H9 (cell line): ENCODE measurements at regions not wholly inside any gene's neighbourhood (a gene's known extent, or its start where the extent isn't known, plus 50 kb on each side); places are given as distances from the start of the nearest gene placed in this dataset.

ENCODE experiments used
- DNase-seq: peaks from one replicate; pipeline ENCODE4 v3.0.0-alpha.2; 2017
- H2AFZ ChIP-seq: one replicate; pipeline ENCODE4 v1.6.1; 2013; ENCODE audit warnings: mild to moderate bottlenecking, low read length, control low read depth, moderate library complexity
- H2AK5ac ChIP-seq: 2 replicates; pipeline ENCODE4 v1.6.1; 2013; ENCODE audit warnings: low read length, control low read depth, mixed read lengths; ENCODE audit not compliant: insufficient read length
- H2BK120ac ChIP-seq: one replicate; pipeline ENCODE4 v1.6.1; 2013; ENCODE audit warnings: low read depth, mild to moderate bottlenecking, low read length, control low read depth, inconsistent platforms; ENCODE audit not compliant: poor library complexity, severe bottlenecking
- H2BK12ac ChIP-seq: 2 replicates; pipeline ENCODE4 v1.6.1; 2013; ENCODE audit warnings: low read length, control low read depth, mixed read lengths, low read depth; ENCODE audit not compliant: insufficient read length
- H2BK15ac ChIP-seq: 2 replicates; pipeline ENCODE4 v1.6.1; 2013; ENCODE audit warnings: low read depth, low read length, control low read depth
- H2BK20ac ChIP-seq: one replicate; pipeline ENCODE4 v1.6.1; 2013; ENCODE audit warnings: low read depth, mild to moderate bottlenecking, low read length, control low read depth, inconsistent platforms; ENCODE audit not compliant: poor library complexity, severe bottlenecking
- H2BK5ac ChIP-seq: 2 replicates; pipeline ENCODE4 v1.6.1; 2013; ENCODE audit warnings: low read length, control low read depth, mixed read lengths; ENCODE audit not compliant: insufficient read length
- H3K14ac ChIP-seq: 2 replicates; pipeline ENCODE4 v1.6.1; 2013; ENCODE audit warnings: low read length, control low read depth; ENCODE audit not compliant: insufficient read depth
- H3K18ac ChIP-seq: 2 replicates; pipeline ENCODE4 v1.6.1; 2013; ENCODE audit warnings: low read depth, mild to moderate bottlenecking, mixed read lengths, low read length, control low read depth; ENCODE audit not compliant: insufficient read length
- H3K23ac ChIP-seq: 2 replicates; pipeline ENCODE4 v1.6.1; 2013; ENCODE audit warnings: low read length, control low read depth, mixed read lengths, low read depth; ENCODE audit not compliant: insufficient read length
- H3K23me2 ChIP-seq: 2 replicates; pipeline ENCODE4 v1.6.1; 2013; ENCODE audit warnings: low read depth, mild to moderate bottlenecking, mixed read lengths, low read length, control low read depth; ENCODE audit not compliant: insufficient read length, poor library complexity, severe bottlenecking
- H3K27ac ChIP-seq: 2 replicates; pipeline ENCODE4 v1.5.1; 2013; ENCODE audit warnings: low read length, control low read depth, mixed read lengths, low read depth; ENCODE audit not compliant: insufficient read length
- H3K27me3 ChIP-seq: 2 replicates; pipeline ENCODE4 v1.6.1; 2013; ENCODE audit warnings: low read length, control low read depth, inconsistent platforms; ENCODE audit not compliant: insufficient read depth
- H3K4ac ChIP-seq: 2 replicates; pipeline ENCODE4 v1.6.1; 2013; ENCODE audit warnings: low read depth, mild to moderate bottlenecking, control low read depth, inconsistent platforms, low read length, moderate library complexity
- H3K4me1 ChIP-seq: 2 replicates; pipeline ENCODE4 v1.6.1; 2013; ENCODE audit warnings: low read length, control low read depth, inconsistent platforms; ENCODE audit not compliant: insufficient read depth
- H3K4me2 ChIP-seq: 2 replicates; pipeline ENCODE4 v1.6.1; 2013; ENCODE audit warnings: low read length, control low read depth, mixed read lengths; ENCODE audit not compliant: insufficient read length, insufficient read depth
- H3K56ac ChIP-seq: 2 replicates; pipeline ENCODE4 v1.6.1; 2013; ENCODE audit warnings: low read depth, mild to moderate bottlenecking, mixed read lengths, low read length, control low read depth; ENCODE audit not compliant: insufficient read length
- H3K79me1 ChIP-seq: 2 replicates; pipeline ENCODE4 v1.6.1; 2013; ENCODE audit warnings: low read depth, mild to moderate bottlenecking, moderate library complexity, low read length, control low read depth, inconsistent platforms; ENCODE audit not compliant: insufficient read depth, poor library complexity, severe bottlenecking
- H3K79me2 ChIP-seq: 2 replicates; pipeline ENCODE4 v1.6.1; 2013; ENCODE audit warnings: low read length, control low read depth, inconsistent platforms; ENCODE audit not compliant: insufficient read depth
- H3K9ac ChIP-seq: 2 replicates; pipeline ENCODE4 v1.6.1; 2013; ENCODE audit warnings: low read length, control low read depth, mixed read lengths; ENCODE audit not compliant: insufficient read length; ENCODE audit errors: extremely low read depth
- H3K9me3 ChIP-seq: one replicate; pipeline ENCODE4 v1.6.1; 2013; ENCODE audit warnings: low read depth, low read length, inconsistent platforms; ENCODE audit not compliant: control insufficient read depth
- H3T11ph ChIP-seq: one replicate; pipeline ENCODE4 v1.6.1; 2013; ENCODE audit warnings: mild to moderate bottlenecking, low read length, control low read depth, inconsistent platforms
- H4K20me1 ChIP-seq: one replicate; pipeline ENCODE4 v1.6.1; 2013; ENCODE audit not compliant: control insufficient read depth, insufficient read length, insufficient read depth
- H4K5ac ChIP-seq: 2 replicates; pipeline ENCODE4 v1.6.1; 2013; ENCODE audit warnings: low read depth, mild to moderate bottlenecking, mixed read lengths, low read length, control low read depth; ENCODE audit not compliant: insufficient read length
- H4K8ac ChIP-seq: replicated peaks from 2 replicates; pipeline ENCODE4 v1.6.1; 2013; ENCODE audit warnings: low read length, control low read depth, mixed read lengths, low read depth; ENCODE audit not compliant: insufficient read length
- H4K91ac ChIP-seq: 2 replicates; pipeline ENCODE4 v1.6.1; 2013; ENCODE audit warnings: low read depth, mild to moderate bottlenecking, moderate library complexity, mixed read lengths, low read length, control low read depth; ENCODE audit not compliant: insufficient read length
- H3K27ac Mint-ChIP-seq, 3 experiments: 2 replicates in 2 of 3; 3 replicates in 1 of 3; pipeline ENCODE4 v1.8.0; 2020 to 2021; ENCODE audit warnings: mixed read lengths in 3 of 3, mild to moderate bottlenecking in 1 of 3, moderate library complexity in 1 of 3
- H3K27me3 Mint-ChIP-seq: 2 replicates; pipeline ENCODE4 v1.8.0; 2021; ENCODE audit warnings: low read depth, mild to moderate bottlenecking, moderate library complexity, mixed read lengths
- H3K36me3 Mint-ChIP-seq, 3 experiments: 2 replicates in 2 of 3; 3 replicates in 1 of 3; pipeline ENCODE4 v1.8.0; 2020 to 2021; ENCODE audit warnings: low read depth in 3 of 3, mixed read lengths in 3 of 3; ENCODE audit not compliant: insufficient read depth in 1 of 3
- H3K4me1 Mint-ChIP-seq, 2 experiments: 2 replicates each; pipeline ENCODE4 v1.8.0; 2020; ENCODE audit warnings: mixed read lengths in 2 of 2
- H3K4me3 Mint-ChIP-seq, 2 experiments: 2 replicates in 1 of 2; 3 replicates in 1 of 2; pipeline ENCODE4 v1.8.0; 2020 to 2021; ENCODE audit warnings: mild to moderate bottlenecking in 2 of 2, mixed read lengths in 2 of 2, moderate library complexity in 1 of 2
- H3K9me3 Mint-ChIP-seq, 2 experiments: 2 replicates in 1 of 2; 3 replicates in 1 of 2; pipeline ENCODE4 v1.8.0; 2020; ENCODE audit warnings: mild to moderate bottlenecking in 2 of 2, mixed read lengths in 2 of 2, moderate library complexity in 1 of 2
- CTCF ChIP-seq: fragments of 200-600 bp; sonication (generic); conservative IDR thresholded peaks from 3 replicates; pipeline ENCODE4 v1.8.0; 2021; ENCODE audit warnings: antibody characterized with exemption, mild to moderate bottlenecking
- WGBS: extraction: QIAGEN DNeasy Blood & Tissue Kit; methylation state at CpG from one replicate; pipeline ENCODE4 v1.1.7; 2013; ENCODE audit warnings: missing lambda C conversion rate, low lambda C conversion rate, mixed read lengths; ENCODE audit not compliant: insufficient read length; ENCODE audit errors: extremely low coverage; 5-methylcytosine and 5-hydroxymethylcytosine counted together

GRCh38 chr4:114383721-114384120 is 214.9 kb upstream of the UGT8 start:
- H3K27ac Mint-ChIP-seq, result no peak overlapping the region

More at GRCh38 chr4:114383721-114384120, 214.9 kb upstream of the UGT8 start:
- Histone ChIP-seq H3K23me2 (no peaks in the 10 kb centered on the region), H3K18ac (no peak overlapping the region), H3K27me3 (no peaks in the 10 kb centered on the region), H4K5ac (no peak overlapping the region), H3K27ac (no peak overlapping the region), H3T11ph (no peak overlapping the region), H2BK12ac (no peak overlapping the region), H3K56ac (no peak overlapping the region), H4K20me1 (no peaks in the 10 kb centered on the region), H2BK5ac (no peak overlapping the region), H3K9me3 (no peaks in the 10 kb centered on the region), H3K4ac (no peak overlapping the region), H2AK5ac (no peak overlapping the region), H2BK120ac (no peak overlapping the region), H2AFZ (no peak overlapping the region), H3K23ac (no peak overlapping the region), H3K4me1 (no peaks in the 10 kb centered on the region; the same call in 1 of the 2 replicates), H2BK20ac (no peak overlapping the region), H2BK15ac (no peak overlapping the region), H3K14ac (no peak overlapping the region), H3K79me2 (no peaks in the 10 kb centered on the region), H3K79me1 (no peaks in the 10 kb centered on the region), H4K8ac (no peak overlapping the region), H4K91ac (no peak overlapping the region), H3K9ac (no peak overlapping the region), H3K4me2 (no peak overlapping the region)
- no peaks in the 10 kb centered on the region; a peak in 1 of 7 replicates for H3K36me3 Mint-ChIP-seq
- peaks cover 0 to 9% of the 10 kb centered on the region in 2 experiments; a peak in 1 of 4 replicates for H3K4me1 Mint-ChIP-seq
- H3K27me3 Mint-ChIP-seq, result no peaks in the 10 kb centered on the region
- no peaks in the 10 kb centered on the region for H3K9me3 Mint-ChIP-seq
- H3K4me3 Mint-ChIP-seq, result no peak overlapping the region
- WGBS, result no CpG with 5 or more reads among the region's 1 CpG
- no peak for DNase-seq
- TF ChIP-seq CTCF, result no peak
